Sigmoid colon (tissue), 4 donors: ENCODE measurements at regions not wholly inside any gene's neighbourhood (a gene's known extent, or its start where the extent isn't known, plus 50 kb on each side); places are given as distances from the start of the nearest gene placed in this dataset.

Experiments used
- POLR2A ChIP-seq, 2 donors: fragments of 450-650 bp; IDR thresholded peaks; one replicate each; pipeline ENCODE4 v1.6.1; 2016; ENCODE audit warnings: antibody characterized with exemption in 2 of 2, mild to moderate bottlenecking in 2 of 2, moderate library complexity in 2 of 2
- POLR2AphosphoS5 ChIP-seq, 4 donors: sonication (generic); formaldehyde crosslinking; IDR thresholded peaks; one replicate each; pipeline ENCODE4 v1.6.1; 2017; ENCODE audit warnings: antibody characterized with exemption in 4 of 4
- TF ChIP-seq, protein P1 (sequence below), 4 experiments: fragments of 450-650 bp in 3 of 4; fragments of 200-600 bp in 1 of 4; IDR thresholded peaks; one replicate each; pipeline ENCODE4 v1.5.1; 2016 to 2019; ENCODE audit warnings: antibody characterized with exemption in 4 of 4, mild to moderate bottlenecking in 3 of 4, moderate library complexity in 2 of 4

DNA sequence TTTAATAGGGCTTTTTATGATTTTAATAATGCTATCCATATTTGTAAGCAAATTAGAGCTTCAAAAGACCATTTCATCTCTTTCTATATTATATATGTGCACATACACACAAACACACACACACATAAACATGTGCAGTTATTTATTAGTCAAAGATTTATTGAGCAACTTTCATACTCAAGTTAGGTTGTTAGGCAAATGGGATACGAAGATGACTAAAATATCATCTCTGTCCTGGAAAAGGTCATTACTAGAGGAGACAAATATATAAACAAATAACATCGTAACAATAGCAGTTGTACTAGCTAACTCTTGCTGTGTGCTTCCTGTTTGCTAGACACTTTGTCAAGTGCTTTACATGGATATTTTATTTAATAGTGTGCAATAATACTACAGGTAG is 307.9 kb downstream of the SNX13 start:
- TF ChIP-seq POLR2AphosphoS5 (IDR thresholded peaks at IDR 0.05) (no peak), POLR2A (IDR thresholded peaks at IDR 0.05) (no peak)
- TF ChIP-seq, protein P1, sequence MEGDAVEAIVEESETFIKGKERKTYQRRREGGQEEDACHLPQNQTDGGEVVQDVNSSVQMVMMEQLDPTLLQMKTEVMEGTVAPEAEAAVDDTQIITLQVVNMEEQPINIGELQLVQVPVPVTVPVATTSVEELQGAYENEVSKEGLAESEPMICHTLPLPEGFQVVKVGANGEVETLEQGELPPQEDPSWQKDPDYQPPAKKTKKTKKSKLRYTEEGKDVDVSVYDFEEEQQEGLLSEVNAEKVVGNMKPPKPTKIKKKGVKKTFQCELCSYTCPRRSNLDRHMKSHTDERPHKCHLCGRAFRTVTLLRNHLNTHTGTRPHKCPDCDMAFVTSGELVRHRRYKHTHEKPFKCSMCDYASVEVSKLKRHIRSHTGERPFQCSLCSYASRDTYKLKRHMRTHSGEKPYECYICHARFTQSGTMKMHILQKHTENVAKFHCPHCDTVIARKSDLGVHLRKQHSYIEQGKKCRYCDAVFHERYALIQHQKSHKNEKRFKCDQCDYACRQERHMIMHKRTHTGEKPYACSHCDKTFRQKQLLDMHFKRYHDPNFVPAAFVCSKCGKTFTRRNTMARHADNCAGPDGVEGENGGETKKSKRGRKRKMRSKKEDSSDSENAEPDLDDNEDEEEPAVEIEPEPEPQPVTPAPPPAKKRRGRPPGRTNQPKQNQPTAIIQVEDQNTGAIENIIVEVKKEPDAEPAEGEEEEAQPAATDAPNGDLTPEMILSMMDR (IDR thresholded peaks at IDR 0.05) = no peak
